ENCODE measurements at regions not wholly inside any gene's neighbourhood (a gene's known extent, or its start where the extent isn't known, plus 50 kb on each side); places are given as distances from the start of the nearest gene placed in this dataset.

DNA sequence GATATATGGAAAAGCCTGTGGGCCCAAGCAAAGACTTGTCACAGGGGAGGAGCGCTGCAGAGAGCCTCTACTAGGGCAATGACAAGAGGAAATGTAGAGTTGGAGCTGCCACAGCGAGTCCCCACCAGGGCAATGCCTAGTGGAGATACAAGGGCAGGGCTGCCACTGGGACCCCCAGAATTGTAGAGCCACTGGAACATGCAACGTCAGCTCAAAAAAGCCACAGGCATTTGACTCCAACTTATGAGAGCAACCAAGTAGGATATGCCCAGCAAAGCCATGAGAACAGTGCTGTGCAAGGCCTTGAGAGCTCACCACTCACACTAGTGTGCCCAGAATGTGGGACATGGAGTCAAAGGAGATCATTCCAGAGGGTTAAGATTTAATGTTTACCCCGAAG, 63.7 kb upstream of the CAMK1G start:
- no peak for TF ChIP-seq POLR2A (IDR thresholded peaks at IDR 0.05)
- TF ChIP-seq, protein P1, sequence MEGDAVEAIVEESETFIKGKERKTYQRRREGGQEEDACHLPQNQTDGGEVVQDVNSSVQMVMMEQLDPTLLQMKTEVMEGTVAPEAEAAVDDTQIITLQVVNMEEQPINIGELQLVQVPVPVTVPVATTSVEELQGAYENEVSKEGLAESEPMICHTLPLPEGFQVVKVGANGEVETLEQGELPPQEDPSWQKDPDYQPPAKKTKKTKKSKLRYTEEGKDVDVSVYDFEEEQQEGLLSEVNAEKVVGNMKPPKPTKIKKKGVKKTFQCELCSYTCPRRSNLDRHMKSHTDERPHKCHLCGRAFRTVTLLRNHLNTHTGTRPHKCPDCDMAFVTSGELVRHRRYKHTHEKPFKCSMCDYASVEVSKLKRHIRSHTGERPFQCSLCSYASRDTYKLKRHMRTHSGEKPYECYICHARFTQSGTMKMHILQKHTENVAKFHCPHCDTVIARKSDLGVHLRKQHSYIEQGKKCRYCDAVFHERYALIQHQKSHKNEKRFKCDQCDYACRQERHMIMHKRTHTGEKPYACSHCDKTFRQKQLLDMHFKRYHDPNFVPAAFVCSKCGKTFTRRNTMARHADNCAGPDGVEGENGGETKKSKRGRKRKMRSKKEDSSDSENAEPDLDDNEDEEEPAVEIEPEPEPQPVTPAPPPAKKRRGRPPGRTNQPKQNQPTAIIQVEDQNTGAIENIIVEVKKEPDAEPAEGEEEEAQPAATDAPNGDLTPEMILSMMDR (IDR thresholded peaks at IDR 0.05) = no peak
- DNase-seq (ENCODE audit: low spot score in 2 of 2) = no peak
- intact Hi-C loops (cut with DNase I; ENCODE audit: low total_unique reads) = no loop called here
- no peak overlapping the region for H3K4me3 ChIP-seq (ENCODE audit: low read depth, poor library complexity, severe bottlenecking)
- WGBS, 2 donors = 93 to 95% methylated on average over 4 of the region's 4 CpGs

DNA sequence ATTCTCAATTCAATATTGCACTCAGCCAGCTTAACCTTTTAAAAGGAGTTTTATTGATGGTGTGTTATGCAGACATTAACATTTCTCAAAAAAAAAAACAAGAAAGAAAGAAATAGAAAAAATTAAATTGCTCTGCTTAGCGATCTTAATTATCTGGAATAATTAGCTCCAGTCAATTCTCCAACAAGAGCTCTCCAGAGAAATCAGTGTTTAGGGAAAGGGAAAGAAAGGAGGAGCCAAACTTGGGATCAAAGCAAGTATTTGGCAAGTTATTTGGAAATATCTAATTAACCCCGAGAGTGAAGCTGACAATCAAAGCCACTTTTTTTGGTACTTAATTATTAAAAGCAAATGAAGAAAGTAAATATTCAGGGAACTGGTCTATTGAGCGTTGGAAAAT, 60.7 kb upstream of the CAMK1G start:
- H3K4me3 ChIP-seq (ENCODE audit: low read depth, poor library complexity, severe bottlenecking) = no peak overlapping the region
- intact Hi-C loops (cut with DNase I; ENCODE audit: low total_unique reads) = no loop called here
- TF ChIP-seq, protein P1 (IDR thresholded peaks at IDR 0.05) = no peak
- no peak for TF ChIP-seq POLR2A (IDR thresholded peaks at IDR 0.05)
- 37 to 47% methylated on average over 3 of the region's 3 CpGs for WGBS, 2 donors
- DNase-seq (ENCODE audit: low spot score in 2 of 2) = no peak

DNA sequence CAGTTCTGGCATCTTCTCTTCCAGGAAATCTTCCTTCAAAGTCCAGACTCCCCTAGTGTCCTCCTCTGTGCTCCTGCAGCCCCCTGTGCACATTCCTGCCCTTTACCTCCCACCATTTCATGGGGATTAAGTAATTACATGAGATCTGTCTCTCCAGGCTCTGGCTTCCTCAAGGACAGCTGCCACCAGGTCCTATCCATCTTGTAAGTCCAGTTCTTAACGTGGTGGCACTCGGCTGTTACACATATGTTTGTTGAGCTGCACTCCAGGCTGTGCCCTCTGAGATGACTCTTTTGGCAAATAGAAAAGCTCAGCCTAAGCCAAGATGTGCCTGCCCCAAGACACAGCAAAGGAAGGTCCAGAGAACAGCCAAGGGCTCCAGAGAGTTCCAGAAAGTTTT, 57.4 kb upstream of the CAMK1G start:
- intact Hi-C loops (cut with DNase I; ENCODE audit: low total_unique reads) = no loop called here
- no peak overlapping the region for H3K4me3 ChIP-seq (ENCODE audit: low read depth, poor library complexity, severe bottlenecking)
- TF ChIP-seq, protein P1 (IDR thresholded peaks at IDR 0.05) = no peak
- no peak for TF ChIP-seq POLR2A (IDR thresholded peaks at IDR 0.05)
- no peak for DNase-seq (ENCODE audit: low spot score in 2 of 2)
- 61 to 63% methylated on average over 2 of the region's 2 CpGs for WGBS, 2 donors

DNA sequence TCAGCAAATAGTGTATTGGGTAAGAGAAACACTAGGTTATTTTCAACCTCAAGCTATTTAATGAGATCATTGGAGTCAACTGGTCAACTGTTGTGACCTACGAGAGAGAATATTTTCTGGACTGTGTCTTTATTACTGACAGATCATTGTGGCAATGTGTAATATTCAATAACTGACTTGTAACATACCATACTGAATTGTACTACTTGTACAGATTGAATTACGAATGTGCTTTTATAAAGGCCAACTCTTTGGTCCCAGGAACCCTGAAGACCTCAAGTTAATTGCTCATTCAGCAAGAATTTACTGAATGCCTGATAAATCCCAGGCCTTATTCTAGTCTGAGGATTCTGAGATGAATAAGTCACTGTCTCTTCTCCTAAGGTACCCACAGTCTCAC, 56.1 kb upstream of the CAMK1G start:
- H3K4me3 ChIP-seq (ENCODE audit: low read depth, poor library complexity, severe bottlenecking) = no peak overlapping the region
- no peak for DNase-seq (ENCODE audit: low spot score in 2 of 2)
- WGBS, 2 donors = 80 to 87% methylated on average over 2 of the region's 2 CpGs
- intact Hi-C loops (cut with DNase I; ENCODE audit: low total_unique reads) = no loop called here
- no peak for TF ChIP-seq POLR2A (IDR thresholded peaks at IDR 0.05)
- TF ChIP-seq, protein P1 (IDR thresholded peaks at IDR 0.05) = no peak

DNA sequence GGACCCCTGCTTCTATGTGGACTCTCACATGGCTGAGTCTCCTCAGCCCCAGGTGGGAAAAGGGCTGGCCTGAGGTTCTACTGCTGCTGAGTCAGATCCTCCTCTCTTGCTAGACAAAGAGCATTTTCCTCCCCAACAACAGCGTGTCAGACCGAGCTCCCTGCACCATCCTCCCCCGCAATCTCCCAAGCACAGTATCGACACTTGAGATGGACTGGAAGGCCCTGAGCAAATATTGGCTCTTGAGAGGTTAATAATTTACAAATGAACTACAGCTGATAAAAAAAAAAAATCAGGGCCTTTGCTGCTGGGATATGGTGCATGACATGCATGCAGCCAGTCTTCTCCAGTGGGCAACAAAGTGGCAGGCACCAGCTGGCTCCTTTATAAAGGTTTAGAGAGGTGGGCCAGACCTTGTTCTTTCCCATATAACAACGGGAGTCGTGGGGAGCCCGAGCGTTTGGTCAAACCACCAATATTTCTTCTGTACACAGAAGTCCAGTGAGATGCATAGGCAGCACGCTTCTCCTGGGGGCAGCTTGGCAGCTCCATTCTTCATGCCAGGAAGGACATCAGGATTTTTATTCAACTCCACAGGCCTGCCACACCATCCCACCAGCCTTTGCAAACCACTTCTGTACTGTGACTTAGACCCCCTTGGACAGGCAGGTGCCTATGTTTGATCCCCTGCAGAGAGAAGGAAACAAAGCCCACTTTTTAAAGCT, 55.4 kb upstream of the CAMK1G start:
- 83 to 90% methylated on average over 9 of the region's 9 CpGs for WGBS, 2 donors
- no peak for TF ChIP-seq POLR2A (IDR thresholded peaks at IDR 0.05)
- TF ChIP-seq, protein P1 (IDR thresholded peaks at IDR 0.05) = no peak
- H3K4me3 ChIP-seq (ENCODE audit: low read depth, poor library complexity, severe bottlenecking) = no peak overlapping the region
- intact Hi-C loops (cut with DNase I; ENCODE audit: low total_unique reads) = no loop called here
- DNase-seq (ENCODE audit: low spot score in 2 of 2) = no peak

DNA sequence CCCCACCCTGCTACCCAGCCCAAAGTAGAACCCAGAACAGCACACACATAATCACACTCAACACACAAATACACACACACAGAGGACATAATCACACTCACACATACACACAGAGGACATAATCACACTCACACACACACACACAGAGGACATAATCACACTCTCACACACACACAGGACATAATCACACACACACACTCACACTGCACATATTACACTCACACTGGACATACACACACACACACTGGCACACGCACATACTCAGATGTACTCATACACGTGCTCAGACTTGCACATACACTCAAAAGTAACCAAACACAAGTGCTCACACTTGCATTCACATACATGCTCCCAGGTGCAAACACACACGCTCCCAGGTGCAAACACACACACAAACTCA, 54.3 kb upstream of the CAMK1G start:
- no peak for DNase-seq (ENCODE audit: low spot score in 2 of 2)
- intact Hi-C loops (cut with DNase I; ENCODE audit: low total_unique reads) = no loop called here
- TF ChIP-seq, protein P1 (IDR thresholded peaks at IDR 0.05) = peak in 1 of 3 donors; percentile 20
- TF ChIP-seq POLR2A (IDR thresholded peaks at IDR 0.05) = no peak
- no peak overlapping the region for H3K4me3 ChIP-seq (ENCODE audit: low read depth, poor library complexity, severe bottlenecking)
- 68 to 74% methylated on average over 3 of the region's 3 CpGs for WGBS, 2 donors

Data from lower leg skin (tissue), 4 donors.